DMS 273 (cell line): ENCODE measurements at regions not wholly inside any gene's neighbourhood (a gene's known extent, or its start where the extent isn't known, plus 50 kb on each side); places are given as distances from the start of the nearest gene placed in this dataset.
A peak's percentile ranks its signal among the peaks of the same experiment; 100 is the strongest.
"Not testable (repeated sequence)": the region's sequence is repeated elsewhere in the genome, so short reads cannot be mapped to it uniquely, and the experiment has no call there.

Experiments used
- DNase-seq: peaks from one replicate; lab custom pipeline; 2025; ENCODE audit not compliant: unreplicated experiment; lab: John Stamatoyannopoulos, UW

DNA sequence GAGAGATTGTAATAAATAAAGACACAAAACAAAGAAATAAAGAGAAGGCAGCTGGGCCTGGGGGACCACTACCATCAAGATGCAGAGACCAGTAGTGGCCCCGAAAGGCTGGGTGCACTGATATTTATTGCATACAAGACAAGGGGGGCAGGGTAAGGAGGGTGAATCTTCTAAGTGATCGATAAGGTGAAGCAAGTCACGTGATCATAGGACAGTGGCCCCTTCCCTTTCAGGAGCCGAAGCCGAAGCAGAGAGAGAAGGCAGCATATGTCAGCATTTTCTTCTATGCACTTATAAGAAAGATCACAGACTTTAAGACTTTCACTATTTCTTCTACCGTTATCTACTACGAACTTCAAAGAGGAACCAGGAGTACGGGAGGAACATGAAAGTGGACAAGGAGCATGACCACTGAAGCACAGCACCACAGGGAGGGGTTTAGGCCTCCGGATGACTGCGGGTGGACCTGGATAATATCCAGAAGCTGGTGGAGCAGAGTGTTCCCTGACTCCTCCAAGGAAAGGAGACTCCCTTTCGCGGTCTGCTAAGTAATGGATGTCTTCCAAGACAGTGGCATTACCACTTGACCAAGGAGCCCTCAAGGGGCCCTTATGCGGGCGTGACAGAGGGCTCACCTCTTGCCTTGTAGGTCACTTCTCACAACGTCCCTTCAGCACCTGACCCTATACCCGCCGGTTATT is 126.4 kb downstream of the RBM46 start:
- not testable (repeated sequence) for DNase-seq

DNA sequence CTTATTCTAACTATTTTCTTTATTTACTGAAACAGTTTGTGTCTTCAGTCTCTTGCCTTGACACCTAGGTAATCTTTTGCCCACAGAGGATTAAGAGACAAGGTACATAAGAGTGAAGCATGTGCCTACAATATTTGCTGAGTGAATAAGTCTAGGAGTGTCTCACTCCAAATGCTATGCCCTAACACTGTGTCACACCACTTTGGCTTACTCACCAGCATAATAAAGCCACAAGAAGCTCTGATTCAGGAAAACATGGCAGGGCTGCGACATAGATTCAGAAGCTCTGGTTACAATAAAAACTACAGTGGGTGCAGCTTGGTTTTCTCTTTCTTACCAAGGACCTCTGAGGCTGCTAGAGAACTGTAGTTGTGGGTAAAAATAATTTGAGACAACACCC is 127.1 kb downstream of the RBM46 start:
- DNase-seq, result no peak

DNA sequence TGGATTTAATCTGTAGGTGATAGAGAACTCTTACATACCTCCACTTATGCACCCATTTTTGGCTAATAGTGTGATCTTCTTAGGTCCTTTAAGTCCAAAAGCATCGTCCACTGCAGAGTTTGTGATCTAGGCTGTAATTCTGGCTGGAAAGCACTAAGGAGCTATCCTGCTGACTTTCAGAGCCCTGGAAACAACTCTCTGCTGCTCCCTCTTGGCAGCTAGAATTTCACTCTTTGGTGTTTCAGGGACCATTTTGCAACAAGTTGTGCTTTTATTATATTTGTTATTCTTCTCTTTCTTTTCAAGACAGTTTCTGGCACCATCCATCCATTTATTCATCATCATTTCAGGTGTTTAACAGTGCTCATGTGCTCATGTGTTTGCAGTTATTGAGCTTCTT is 130.0 kb downstream of the RBM46 start:
- no peak for DNase-seq

DNA sequence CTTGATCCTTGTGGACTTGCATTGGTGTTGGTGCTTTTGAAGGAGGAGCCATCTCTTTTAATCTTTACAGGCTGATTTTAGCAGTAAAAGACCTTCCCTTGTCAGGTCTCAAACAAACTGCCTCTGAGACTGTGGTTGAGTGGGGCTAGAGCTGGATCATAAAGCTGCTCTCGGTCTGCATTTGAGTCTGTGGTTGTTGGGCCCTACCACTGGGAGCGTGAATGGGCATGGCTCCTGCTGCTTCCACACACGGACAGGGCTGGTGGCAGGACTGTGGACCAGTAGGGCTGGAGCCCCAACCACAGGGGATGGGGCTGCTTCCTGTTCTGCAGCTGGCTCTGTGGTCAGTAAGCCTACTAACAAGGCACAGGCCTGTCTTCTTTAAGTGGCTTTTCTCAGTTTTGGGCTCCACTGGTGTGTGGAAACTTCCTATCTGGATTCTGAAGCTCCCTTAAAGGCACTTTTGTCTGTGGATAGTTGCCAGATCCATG is 130.6 kb downstream of the RBM46 start:
- DNase-seq, result no peak

DNA sequence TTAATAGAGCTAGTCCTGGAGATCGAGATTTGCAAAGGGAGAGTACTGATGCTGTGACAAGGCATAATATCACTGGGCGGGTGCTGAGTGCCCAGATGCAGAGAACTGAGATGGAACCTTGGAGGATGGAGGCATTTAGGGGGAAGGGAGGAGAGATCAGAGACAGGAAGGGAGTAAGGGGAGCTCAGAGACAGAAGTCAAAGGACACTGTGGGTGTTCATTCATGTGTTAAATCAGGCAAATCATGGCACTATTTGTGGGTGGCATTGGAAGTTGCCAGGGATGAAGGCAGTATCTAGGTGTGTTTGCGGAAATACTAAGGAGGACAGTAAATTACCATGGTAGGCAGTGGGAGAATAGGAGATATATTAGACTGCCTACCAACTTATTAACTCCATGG is 135.0 kb downstream of the RBM46 start:
- DNase-seq, result no peak

DNA sequence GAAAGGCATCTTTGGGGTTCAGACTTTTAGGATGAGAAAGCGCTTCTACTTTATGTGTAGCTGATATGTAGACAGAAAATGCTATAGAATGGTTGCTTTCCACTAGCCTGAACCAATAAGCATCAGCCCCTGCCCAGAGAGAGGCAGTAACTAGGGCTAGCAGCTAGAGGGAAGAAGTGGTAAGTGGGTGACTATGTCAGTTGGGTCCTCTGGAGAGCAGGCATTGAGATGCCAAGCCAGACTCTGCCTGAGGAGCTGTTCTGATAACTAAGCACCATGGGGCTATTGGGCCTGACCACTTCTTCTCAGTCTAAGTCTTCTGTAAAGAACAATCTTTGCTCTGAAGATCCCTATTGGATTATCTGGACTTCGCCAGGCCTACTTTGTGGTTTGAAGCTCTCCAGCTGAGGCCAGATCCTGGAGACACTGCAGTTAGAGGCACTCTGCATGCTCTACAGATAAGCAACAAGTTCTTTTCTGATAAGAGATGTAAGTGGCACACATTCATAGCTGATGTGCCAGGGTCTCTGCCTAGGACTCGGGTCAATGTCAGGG is 146.1 kb downstream of the RBM46 start:
- no peak for DNase-seq

DNA sequence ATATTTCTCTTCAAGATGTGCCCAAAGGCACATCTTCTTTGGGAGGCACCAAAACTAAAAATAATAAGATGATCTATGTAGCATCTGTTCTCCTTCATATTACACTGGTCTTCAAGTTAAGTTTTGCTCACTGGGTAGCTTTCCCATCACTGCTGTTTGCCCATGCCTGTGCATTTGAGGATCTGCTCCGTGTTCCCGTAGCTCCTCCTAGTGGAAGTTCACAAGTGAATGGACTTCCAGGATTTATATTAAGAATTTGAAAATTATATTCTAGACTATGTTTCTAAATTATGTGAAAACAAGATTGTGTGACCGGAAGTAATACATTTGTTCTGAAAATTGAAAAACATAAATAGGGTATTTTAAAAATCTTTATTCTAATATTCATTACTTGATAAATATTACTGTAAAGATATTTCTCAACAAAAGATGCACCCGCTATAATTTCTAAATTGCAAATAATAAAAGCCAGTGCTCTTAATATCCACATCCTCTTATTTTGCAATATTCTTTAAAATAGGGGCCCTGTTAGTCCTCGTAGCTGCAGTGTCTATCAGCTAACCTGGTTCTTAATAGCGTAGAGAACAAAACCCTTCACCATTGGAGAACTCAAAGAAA is 147.7 kb downstream of the RBM46 start:
- peak; percentile 8 for DNase-seq

DNA sequence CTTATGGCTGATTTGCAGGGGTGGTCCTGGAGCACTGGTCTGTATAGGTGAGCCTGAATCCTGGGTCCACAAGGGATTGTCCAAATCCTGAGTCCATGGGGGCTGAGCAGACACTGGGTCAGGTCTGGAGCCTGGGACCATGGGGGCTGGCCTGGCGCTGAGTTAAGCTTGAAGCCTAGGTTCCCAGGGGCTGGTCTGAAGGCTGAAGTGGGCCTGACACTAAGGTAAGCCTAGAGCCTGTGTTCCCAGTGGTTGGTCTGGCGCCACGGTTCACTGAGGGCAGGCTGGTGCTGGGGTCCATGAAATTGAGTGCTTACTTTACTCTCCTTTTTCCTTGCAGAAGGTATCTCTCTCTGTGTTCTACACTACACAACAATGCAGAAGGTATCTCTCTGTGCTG is 155.8 kb downstream of the RBM46 start:
- DNase-seq, result no peak

DNA sequence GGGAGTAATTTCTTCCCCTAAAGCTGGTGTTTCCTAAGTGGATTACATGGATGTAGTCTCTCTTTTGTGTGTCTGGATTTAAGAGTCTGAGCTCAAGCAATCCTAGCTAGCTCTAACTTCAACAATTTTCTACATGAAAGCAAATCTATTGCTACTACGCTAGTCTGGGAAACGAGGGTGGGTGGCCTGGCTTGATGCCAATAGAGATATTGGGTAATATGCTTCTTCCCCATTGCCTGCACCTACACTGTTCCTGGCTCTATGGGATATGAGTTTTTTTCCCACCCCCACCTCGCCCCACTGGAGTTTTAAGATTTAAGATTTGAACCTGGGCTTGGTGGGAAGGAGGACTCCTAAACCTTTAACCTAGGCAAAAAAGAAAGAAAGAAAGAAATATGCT is 158.8 kb downstream of the RBM46 start:
- DNase-seq, result no peak

DNA sequence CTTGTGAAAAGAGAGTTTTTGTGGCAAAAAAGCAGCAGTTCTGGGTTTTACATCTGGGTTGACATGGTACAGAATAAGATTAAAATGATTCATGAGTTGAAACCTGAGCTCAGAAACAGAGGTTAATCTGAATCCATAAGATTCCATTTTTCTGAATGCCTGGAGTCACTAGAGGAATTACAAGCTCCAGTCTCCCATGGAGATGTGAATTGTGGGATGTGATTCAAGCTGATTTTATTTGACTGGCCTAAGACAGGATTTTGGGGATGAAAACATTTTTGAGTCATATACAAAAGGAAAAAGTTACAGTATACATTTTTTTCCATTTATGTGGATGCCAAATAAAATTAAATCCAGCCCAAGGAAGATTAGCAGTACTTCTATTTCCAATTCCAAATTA is 161.1 kb downstream of the RBM46 start:
- DNase-seq, result no peak

DNA sequence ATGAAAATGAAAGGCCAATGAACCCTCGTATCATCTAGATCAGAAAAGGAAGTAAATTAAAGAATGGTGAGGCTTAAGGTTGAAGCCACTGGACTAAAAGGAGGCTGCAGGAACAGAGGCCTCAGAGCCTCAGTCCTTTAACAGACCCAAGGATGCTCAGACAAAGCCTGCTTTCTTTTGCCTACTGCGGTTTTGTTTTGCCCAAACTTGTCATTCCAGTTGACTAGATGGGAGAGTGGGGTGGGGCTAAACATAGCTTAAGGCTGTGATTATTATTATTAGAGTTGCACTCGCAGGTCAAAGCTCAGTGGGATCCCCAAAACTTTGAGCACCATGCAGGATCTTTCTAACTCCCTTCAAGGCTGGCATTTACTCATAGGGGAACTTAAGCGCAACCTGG is 163.9 kb downstream of the RBM46 start:
- no peak for DNase-seq

DNA sequence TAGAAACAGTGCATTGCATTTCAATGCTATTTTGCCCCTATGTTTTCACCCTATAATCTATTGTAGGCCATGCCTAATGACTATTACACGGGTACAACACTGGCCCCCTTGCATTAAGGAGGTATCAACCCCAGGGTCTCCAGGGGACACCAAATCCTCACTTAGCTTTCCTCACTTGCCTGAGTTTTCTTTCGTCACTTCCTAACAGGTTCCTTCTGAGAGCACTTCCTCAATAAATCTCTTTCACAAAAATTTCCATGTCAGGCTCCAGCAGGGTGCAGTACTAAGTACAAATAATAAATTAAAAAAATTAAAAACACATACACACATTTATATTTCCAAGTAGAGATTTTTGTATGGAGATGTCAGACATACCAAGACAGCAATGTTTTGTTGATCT is 165.0 kb downstream of the RBM46 start:
- no peak for DNase-seq

DNA sequence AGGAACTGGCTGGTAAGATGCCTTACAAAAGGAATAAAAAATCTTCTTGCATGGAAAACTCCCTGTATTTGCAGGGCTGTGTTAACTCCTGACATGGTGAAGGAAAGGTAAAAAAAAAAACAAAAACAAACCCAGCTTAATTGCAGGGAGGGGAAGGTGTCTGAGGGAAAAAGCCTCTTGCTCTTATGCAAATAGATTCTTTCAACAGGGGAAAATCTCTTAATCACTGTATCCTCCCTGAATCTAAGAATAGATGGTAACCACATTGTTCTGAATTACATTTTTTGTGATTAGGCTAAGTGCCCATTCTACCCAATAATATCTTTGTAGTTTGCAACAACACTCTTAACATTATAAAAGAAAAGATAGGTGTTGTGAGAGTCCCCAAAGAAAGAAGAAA is 172.6 kb downstream of the RBM46 start:
- no peak for DNase-seq

DNA sequence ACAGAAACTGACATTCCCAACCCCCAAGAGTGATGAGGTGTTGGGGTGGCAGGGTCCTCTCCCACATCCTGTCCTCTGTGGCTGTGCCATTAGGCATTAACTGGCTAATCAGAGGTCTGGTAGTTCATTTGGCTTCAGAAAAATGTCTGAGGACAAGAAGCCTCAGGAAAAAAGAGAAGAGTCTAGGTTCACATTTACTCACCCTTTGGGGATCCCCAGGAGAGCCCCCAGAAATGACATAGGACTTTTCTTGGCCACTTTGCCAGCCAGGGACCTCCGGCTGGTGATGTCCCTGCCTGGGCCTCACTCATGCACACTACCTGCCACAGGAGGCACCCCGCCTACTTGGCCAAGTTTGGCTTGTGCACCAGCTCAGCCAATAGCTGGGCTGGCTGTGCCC is 173.0 kb downstream of the RBM46 start:
- DNase-seq, result no peak

DNA sequence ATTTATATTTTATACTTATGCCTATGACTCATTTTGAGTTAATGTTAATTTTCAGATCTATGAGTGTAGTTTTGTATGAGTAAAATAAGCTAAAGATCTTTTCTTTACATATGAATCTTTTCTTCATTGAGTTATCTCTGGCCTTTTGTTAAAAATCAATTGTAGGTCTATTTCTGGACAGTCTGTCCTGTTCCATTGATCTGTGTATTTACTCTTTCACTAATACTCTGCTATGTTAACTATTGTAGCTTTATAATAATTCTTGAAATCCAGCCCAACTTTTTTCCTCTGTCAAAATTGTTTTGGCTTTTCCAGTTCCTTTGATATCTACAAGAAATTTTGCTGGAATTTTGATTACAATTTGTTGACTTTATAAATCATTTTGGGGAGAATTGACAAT is 177.0 kb downstream of the RBM46 start:
- DNase-seq, result no peak

DNA sequence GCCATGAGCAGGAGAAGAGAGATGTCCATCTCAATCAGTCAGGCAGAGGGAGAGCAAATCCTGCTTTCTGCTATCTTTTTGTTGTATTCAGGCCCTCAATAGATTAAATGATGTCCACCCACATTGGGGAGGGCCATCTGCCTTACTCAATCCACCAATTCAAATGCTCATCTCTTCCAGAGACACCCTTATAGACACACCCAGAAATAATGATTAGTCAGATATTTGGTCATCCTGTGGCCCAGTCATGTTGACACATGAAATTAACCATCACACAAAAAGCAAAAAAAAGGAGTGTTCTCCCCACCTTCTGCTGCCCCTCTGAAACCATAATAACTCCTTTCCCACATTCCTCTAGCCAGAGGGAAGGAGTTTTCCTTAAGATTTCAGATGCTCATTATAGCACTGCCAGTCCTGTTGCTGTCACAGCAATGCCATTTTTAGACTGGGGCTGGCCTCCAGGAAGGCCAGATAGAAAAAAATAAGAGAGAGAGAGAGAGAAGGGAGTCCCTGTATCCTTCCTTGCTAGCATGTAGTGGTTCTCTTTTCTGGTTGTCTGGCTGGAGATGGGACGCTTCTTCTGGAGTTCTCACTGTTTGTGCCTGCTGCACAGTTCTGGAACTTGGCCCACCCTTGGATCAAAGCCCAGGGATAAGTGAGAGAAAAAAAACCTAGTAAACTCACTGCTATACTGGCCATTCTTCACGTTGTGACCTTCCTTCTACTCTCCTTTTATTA is 177.7 kb downstream of the RBM46 start:
- no peak for DNase-seq

DNA sequence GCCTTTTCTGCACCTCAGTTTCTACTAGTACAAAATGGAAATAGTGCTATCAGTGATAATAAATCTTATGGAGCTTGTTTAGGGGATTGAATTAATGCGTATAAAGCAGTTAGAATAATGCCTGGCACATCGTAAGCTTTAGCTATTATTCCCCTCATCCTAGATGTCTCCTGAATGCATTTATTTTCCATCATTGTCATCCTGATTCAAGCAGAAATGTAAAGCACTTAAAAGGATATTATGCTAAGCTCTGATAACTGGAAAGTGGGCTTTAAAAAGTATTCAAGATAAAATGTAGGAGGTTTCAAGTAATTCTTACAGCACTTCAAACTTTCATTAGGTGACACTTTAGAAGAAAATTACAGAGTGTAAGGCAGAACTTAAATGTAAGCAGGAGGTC is 178.7 kb downstream of the RBM46 start:
- DNase-seq, result no peak

DNA sequence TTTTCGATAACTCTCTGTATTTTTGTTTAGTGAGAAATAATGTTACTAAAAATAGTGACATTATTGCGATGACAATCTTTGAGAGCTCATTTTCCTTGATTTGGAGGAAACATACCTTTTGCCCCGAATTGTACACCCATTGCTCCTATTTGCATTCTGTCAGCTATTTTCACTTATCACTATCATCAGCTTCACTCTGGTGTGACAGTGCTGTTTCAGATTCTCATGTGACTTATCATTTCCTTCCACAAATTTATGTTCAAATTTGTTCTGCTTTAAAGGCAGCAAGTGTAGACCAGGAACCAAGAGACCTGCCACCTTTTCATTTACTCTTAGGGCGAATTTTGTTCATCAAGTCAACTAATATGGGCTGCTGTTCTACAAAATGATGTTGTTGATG is 179.4 kb downstream of the RBM46 start:
- DNase-seq, result no peak

DNA sequence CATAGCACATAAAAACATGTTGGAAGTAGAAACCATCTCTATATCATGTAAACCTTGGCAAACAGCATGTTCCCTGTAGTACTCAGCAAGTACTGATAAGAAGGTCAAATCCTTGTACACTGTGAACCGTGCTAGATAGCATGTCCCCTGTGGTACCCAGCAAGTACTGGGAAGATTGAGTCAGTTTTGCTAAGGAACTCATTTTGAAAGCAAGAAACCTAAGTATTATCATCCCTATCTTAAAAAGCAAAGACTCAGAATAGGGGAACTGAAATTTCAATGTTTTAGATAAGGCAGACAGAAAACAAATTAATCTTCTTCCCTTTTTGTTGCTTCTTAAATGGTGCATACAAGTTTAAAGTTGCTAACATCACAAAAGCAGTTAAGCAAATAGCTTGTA is 180.2 kb downstream of the RBM46 start:
- no peak for DNase-seq

DNA sequence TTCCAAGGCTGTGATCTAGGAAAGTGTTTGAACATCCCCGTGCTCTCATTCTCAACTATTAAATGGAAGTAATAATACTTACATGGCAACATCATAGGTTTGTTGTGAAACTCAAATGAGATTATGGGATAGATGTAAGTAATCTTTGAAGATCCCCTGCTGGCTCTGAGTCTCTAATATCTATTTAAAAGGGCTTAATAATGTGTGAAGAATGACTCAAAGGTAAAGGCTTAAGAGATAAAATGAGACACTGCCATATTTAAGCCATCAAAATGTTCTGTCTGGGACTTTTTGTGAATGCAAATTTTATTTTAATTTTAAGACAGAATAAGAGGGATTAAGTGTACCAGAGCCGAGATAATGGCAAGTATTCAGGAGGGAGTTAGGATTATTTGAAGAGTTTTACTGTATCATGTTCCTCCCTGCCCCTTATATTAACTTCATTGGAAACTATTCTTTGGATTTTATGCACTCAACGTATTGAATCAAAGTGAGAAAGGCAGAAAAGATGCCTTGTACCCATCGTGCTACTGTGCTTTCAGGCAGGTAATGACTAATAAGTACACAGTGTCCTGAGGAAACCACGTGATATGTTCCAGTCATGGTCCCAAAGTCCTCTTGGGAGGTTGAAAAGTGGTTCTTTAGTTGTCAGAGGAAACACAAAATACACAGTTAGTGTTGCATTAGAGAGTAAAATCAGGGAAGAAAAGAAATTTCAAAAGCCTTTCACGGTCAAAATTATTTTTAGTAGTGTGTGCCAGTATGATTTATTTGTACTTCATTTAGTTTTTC is 192.4 kb downstream of the RBM46 start:
- no peak for DNase-seq

DNA sequence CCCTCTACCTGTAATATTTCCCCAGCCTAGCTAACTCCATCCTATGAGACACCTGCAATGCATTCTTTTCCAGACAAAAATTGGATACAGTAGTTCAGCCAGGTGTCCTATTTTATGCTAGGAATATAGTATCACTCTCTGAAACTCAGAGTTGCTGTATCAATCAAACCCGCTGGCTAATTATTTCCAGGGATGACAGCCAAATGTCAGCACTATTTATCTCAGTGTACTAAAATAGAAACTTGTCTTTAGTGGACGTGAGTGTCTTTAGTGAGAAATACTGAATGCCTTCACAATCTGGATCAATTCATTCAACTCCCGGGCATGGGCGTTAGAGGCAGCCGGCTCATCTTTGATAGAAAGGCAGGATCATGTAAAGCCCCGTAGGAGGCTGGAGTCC is 196.2 kb downstream of the RBM46 start:
- DNase-seq, result no peak
